IMR-90 (cell line): ENCODE measurements at regions not wholly inside any gene's neighbourhood (a gene's known extent, or its start where the extent isn't known, plus 50 kb on each side); places are given as distances from the start of the nearest gene placed in this dataset.

Source experiments
- ATAC-seq: fragments of 200-7000 bp; cut with Tn5 transposase; 2 replicates; pipeline ENCODE4 v1.9.1; 2020; ENCODE audit warnings: low read depth, mild to moderate bottlenecking, moderate library complexity
- BruUV-seq: library from RNA; stranded (reverse); fragments of 400-500 nt; replicated peaks from 2 replicates; lab custom pipeline; 2021; lab: Mats Ljungman, UMichigan
- CTCF ChIA-PET: fragments of 300-600 bp; formaldehyde crosslinking; extraction: SDS; loops from one replicate; lab custom pipeline; 2021; ENCODE audit warnings: antibody characterized with exemption; lab: Yijun Ruan, JAX
- POLR2A ChIA-PET: fragments of 300-600 bp; sonication (Branson Sonifier 250); formaldehyde crosslinking; loops from one replicate; lab custom pipeline; 2022; ENCODE audit warnings: antibody characterized with exemption; ENCODE audit not compliant: unreplicated experiment; lab: Charles Lee
- DNase-seq: peaks from one replicate; pipeline ENCODE4 v3.0.0; 2013
- H2AFZ ChIP-seq: replicated peaks from 2 replicates; pipeline ENCODE3; 2013; ENCODE audit warnings: low read length, mild to moderate bottlenecking; ENCODE audit not compliant: poor library complexity
- H2AK5ac ChIP-seq: 2 replicates; pipeline ENCODE4 v1.6.1; 2013; ENCODE audit warnings: low read depth, low read length, inconsistent platforms
- H2AK9ac ChIP-seq: replicated peaks from 2 replicates; pipeline ENCODE3; 2013; ENCODE audit warnings: mild to moderate bottlenecking, low read depth, low read length, moderate library complexity; ENCODE audit not compliant: poor library complexity
- H2BK120ac ChIP-seq: 2 replicates; pipeline ENCODE4 v1.6.1; 2013; ENCODE audit warnings: low read depth, low read length, inconsistent platforms
- H2BK15ac ChIP-seq: 3 replicates; pipeline ENCODE4 v1.6.1; 2013; ENCODE audit warnings: low read depth, low read length, inconsistent platforms
- H2BK20ac ChIP-seq: 2 replicates; pipeline ENCODE4 v1.6.1; 2013; ENCODE audit warnings: low read depth, mild to moderate bottlenecking, inconsistent platforms, low read length, moderate library complexity
- H2BK5ac ChIP-seq: 2 replicates; pipeline ENCODE4 v1.6.1; 2013; ENCODE audit warnings: mild to moderate bottlenecking, low read depth, low read length, inconsistent platforms; ENCODE audit not compliant: poor library complexity, severe bottlenecking
- H3K14ac ChIP-seq: replicated peaks from 2 replicates; pipeline ENCODE4 v1.6.1; 2013; ENCODE audit warnings: low read depth, low read length, inconsistent platforms
- H3K18ac ChIP-seq: 2 replicates; pipeline ENCODE4 v1.6.1; 2013; ENCODE audit warnings: low read depth, low read length, control low read depth
- H3K23ac ChIP-seq: 2 replicates; pipeline ENCODE4 v1.6.1; 2013; ENCODE audit warnings: low read depth, low read length, inconsistent platforms
- H3K27ac ChIP-seq: 2 replicates; pipeline ENCODE4 v1.5.1; 2013; ENCODE audit warnings: mild to moderate bottlenecking, control low read depth, low read length; ENCODE audit not compliant: insufficient read depth
- H3K27me3 ChIP-seq: 2 replicates; pipeline ENCODE4 v1.6.1; 2013; ENCODE audit warnings: low read length; ENCODE audit not compliant: control insufficient read depth, insufficient read depth
- H3K36me3 ChIP-seq: 2 replicates; pipeline ENCODE4 v1.6.1; 2013; ENCODE audit warnings: low read length, mixed read lengths; ENCODE audit not compliant: control insufficient read depth, insufficient read depth
- H3K4ac ChIP-seq: 2 replicates; pipeline ENCODE4 v1.6.1; 2013; ENCODE audit warnings: low read depth, low read length, inconsistent platforms
- H3K4me1 ChIP-seq: 2 replicates; pipeline ENCODE4 v1.6.1; 2013; ENCODE audit warnings: low read length, mixed read lengths; ENCODE audit not compliant: control insufficient read depth, insufficient read depth
- H3K4me2 ChIP-seq: 2 replicates; pipeline ENCODE4 v1.6.1; 2013; ENCODE audit warnings: low read depth, mild to moderate bottlenecking, control low read depth, low read length, moderate library complexity
- H3K4me3 ChIP-seq: 2 replicates; pipeline ENCODE4 v1.5.1; 2013; ENCODE audit warnings: low read depth, mild to moderate bottlenecking, control low read depth, low read length, moderate library complexity; ENCODE audit not compliant: insufficient read depth
- H3K56ac ChIP-seq: 2 replicates; pipeline ENCODE4 v1.6.1; 2013; ENCODE audit warnings: low read length, inconsistent platforms; ENCODE audit not compliant: insufficient read depth; ENCODE audit errors: extremely low read depth
- H3K79me1 ChIP-seq, 2 experiments: 2 replicates each; pipeline ENCODE4 v1.6.1; 2013; ENCODE audit warnings: low read length in 2 of 2, inconsistent platforms in 1 of 2, low read depth in 1 of 2
- H3K9ac ChIP-seq: 2 replicates; pipeline ENCODE4 v1.6.1; 2013; ENCODE audit warnings: low read depth, low read length, control low read depth
- H3K9me1 ChIP-seq: 2 replicates; pipeline ENCODE4 v1.6.1; 2013; ENCODE audit warnings: low read length, inconsistent platforms; ENCODE audit not compliant: insufficient read depth
- H3K9me3 ChIP-seq: 2 replicates; pipeline ENCODE4 v1.6.1; 2013; ENCODE audit warnings: low read length; ENCODE audit not compliant: control insufficient read depth, insufficient read depth
- H4K20me1 ChIP-seq: 2 replicates; pipeline ENCODE4 v1.6.1; 2013; ENCODE audit warnings: low read length, inconsistent platforms; ENCODE audit not compliant: insufficient read depth
- H4K5ac ChIP-seq: 2 replicates; pipeline ENCODE4 v1.6.1; 2013; ENCODE audit warnings: mild to moderate bottlenecking, low read depth, low read length, control low read depth
- H4K8ac ChIP-seq, 2 experiments: 2 replicates each; pipeline ENCODE4 v1.6.1; 2013; ENCODE audit warnings: low read depth in 2 of 2, low read length in 2 of 2, control low read depth in 1 of 2, inconsistent platforms in 1 of 2
- H4K91ac ChIP-seq: 2 replicates; pipeline ENCODE4 v1.6.1; 2013; ENCODE audit warnings: low read depth, low read length, inconsistent platforms; ENCODE audit not compliant: insufficient read depth
- BHLHE40 ChIP-seq: fragments of 150-350 bp; IDR thresholded peaks from 2 replicates; pipeline ENCODE4 v1.6.1; 2016; ENCODE audit warnings: mild to moderate bottlenecking, low read depth, low read length
- CEBPB ChIP-seq: IDR thresholded peaks from 2 replicates; pipeline ENCODE4 v1.6.1; 2012; ENCODE audit warnings: low read depth, low read length, improper control_type of control experiment
- CTCF ChIP-seq: conservative IDR thresholded peaks from 2 replicates; pipeline ENCODE4 v1.5.1; 2012; ENCODE audit warnings: mild to moderate bottlenecking, low read depth, low read length, improper control_type of control experiment
- FOS ChIP-seq: fragments of 150-350 bp; IDR thresholded peaks from 2 replicates; pipeline ENCODE4 v1.6.1; 2016; ENCODE audit warnings: low read depth, low read length
- MAFK ChIP-seq: IDR thresholded peaks from 2 replicates; pipeline ENCODE4 v1.6.1; 2012; ENCODE audit warnings: low read depth, low read length, improper control_type of control experiment
- MAZ ChIP-seq: IDR thresholded peaks from 2 replicates; pipeline ENCODE4 v1.6.1; 2012; ENCODE audit warnings: low read depth, mild to moderate bottlenecking, low read length, improper control_type of control experiment, moderate library complexity, borderline replicate concordance
- POLR2A ChIP-seq: IDR thresholded peaks from 2 replicates; pipeline ENCODE4 v1.6.1; 2012; ENCODE audit warnings: mild to moderate bottlenecking, low read depth, low read length
- RAD21 ChIP-seq: IDR thresholded peaks from 2 replicates; pipeline ENCODE4 v1.6.1; 2012; ENCODE audit warnings: low read length, improper control_type of control experiment
- RCOR1 ChIP-seq: IDR thresholded peaks from 2 replicates; pipeline ENCODE4 v1.6.1; 2012; ENCODE audit warnings: mild to moderate bottlenecking, low read length, improper control_type of control experiment; ENCODE audit not compliant: insufficient replicate concordance
- RFX5 ChIP-seq: IDR thresholded peaks from 2 replicates; pipeline ENCODE4 v1.8.0; 2012; ENCODE audit warnings: low read depth, mild to moderate bottlenecking, low read length, moderate library complexity
- SMC3 ChIP-seq: fragments of 150-350 bp; IDR thresholded peaks from 2 replicates; pipeline ENCODE4 v1.6.1; 2016; ENCODE audit warnings: low read depth, mild to moderate bottlenecking, antibody characterized with exemption, low read length, moderate library complexity
- USF2 ChIP-seq: fragments of 150-350 bp; IDR thresholded peaks from 2 replicates; pipeline ENCODE4 v1.6.1; 2017; ENCODE audit warnings: mild to moderate bottlenecking, antibody characterized with exemption, low read length, low read depth
- WGBS, 2 experiments: methylation state at CpG; one replicate each; pipeline versions ENCODE4 v1.1.5 to v1.1.7; 2013; ENCODE audit warnings: missing lambda C conversion rate in 2 of 2; ENCODE audit not compliant: insufficient read length in 1 of 2; ENCODE audit errors: extremely low coverage in 2 of 2; 5-methylcytosine and 5-hydroxymethylcytosine counted together
- dilution Hi-C: fragments of 300-500 bp; cut with HindIII; formaldehyde crosslinking; loops from one replicate; pipeline ENCODE4 v1.14.3; 2018; ENCODE audit warnings: low sequenced_read_pairs; ENCODE audit not compliant: unreplicated experiment
- in situ Hi-C: fragments of 300-500 bp; cut with MboI; formaldehyde crosslinking; loops from 3 replicates; pipeline ENCODE4 v1.14.3; 2019; ENCODE audit warnings: low sequenced_read_pairs, inconsistent platforms, mixed read lengths
- intact Hi-C: fragments of 100-400 bp; cut with micrococcal nuclease; formaldehyde crosslinking; loops from 2 replicates; pipeline ENCODE4 v1.10.0; 2022

GRCh38 chrX:19213610-19214152 is 91.4 kb upstream of the ADGRG2 start:
- CTCF ChIA-PET = no interaction called here
- dilution Hi-C loops = no loop called here
- Histone ChIP-seq H4K5ac (no peak overlapping the region), H3K79me1 (no peaks in the 10 kb centered on the region), H4K91ac (no peak overlapping the region), H3K56ac (no peak overlapping the region), H3K4ac (no peak overlapping the region), H2BK15ac (no peak overlapping the region), H2BK120ac (no peak overlapping the region), H3K18ac (no peak overlapping the region), H4K8ac (no peak overlapping the region), H2AK5ac (no peak overlapping the region), H3K14ac (no peak overlapping the region), H3K4me3 (no peak overlapping the region), H3K27me3 (no peaks in the 10 kb centered on the region; the same call in 1 of the 2 replicates), H3K9ac (no peak overlapping the region), H3K27ac (no peak overlapping the region), H2AFZ (no peak overlapping the region), H2AK9ac (no peak overlapping the region), H3K4me1 (no peaks in the 10 kb centered on the region), H3K36me3 (no peaks in the 10 kb centered on the region), H3K9me3 (no peaks in the 10 kb centered on the region), H3K9me1 (no peaks in the 10 kb centered on the region), H2BK5ac (no peak overlapping the region), H2BK20ac (no peak overlapping the region), H4K20me1 (no peaks in the 10 kb centered on the region), H3K23ac (no peak overlapping the region), H3K4me2 (no peak overlapping the region)
- intact Hi-C loops = no loop called here
- TF ChIP-seq POLR2A = no peak
- no peak for TF ChIP-seq MAZ
- no peak for TF ChIP-seq RCOR1
- no peak for TF ChIP-seq MAFK
- no peak for TF ChIP-seq CEBPB
- TF ChIP-seq RAD21 = no peak
- no peak for TF ChIP-seq USF2
- TF ChIP-seq SMC3 = no peak
- no peak for TF ChIP-seq RFX5
- no peak for TF ChIP-seq BHLHE40
- no peak for TF ChIP-seq CTCF
- no peak for TF ChIP-seq FOS
- in situ Hi-C loops = no loop called here
- DNase-seq (no peak), ATAC-seq (no peak)
- no CpG with 5 or more reads among the region's 1 CpG for WGBS, 2 experiments
- no TSS peak for BruUV-seq
- POLR2A ChIA-PET = no interaction called here
